ENCODE measurements at regions not wholly inside any gene's neighbourhood (a gene's known extent, or its start where the extent isn't known, plus 50 kb on each side); places are given as distances from the start of the nearest gene placed in this dataset.

DNA sequence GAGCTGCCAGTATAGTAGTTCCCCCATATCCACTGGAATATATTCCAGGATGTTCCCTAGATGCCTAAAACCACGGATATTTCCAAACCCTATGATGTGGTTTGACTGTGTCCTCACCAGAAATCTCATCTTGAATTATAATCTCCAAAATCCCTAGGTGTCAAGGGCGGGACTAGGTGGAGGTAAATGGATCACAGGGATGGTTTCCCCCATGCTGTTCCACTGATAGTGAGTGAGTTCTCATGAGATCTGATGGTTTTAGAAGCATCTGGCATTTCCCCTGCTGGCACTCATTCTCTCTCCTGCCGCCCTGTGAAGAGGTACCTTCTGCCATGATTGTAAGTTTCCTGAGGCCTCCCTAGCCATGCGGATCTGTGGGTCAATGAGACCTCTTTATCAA, 168.6 kb downstream of the MAF start:
- TF ChIP-seq POLR2A (IDR thresholded peaks at IDR 0.05; ENCODE audit: control extremely low read depth in 1 of 2, low read depth in 2 of 2, low read length in 2 of 2) (no peak), RAD21 (IDR thresholded peaks at IDR 0.05 in 1 of 2, conservative IDR thresholded peaks at IDR 0.05 in 1 of 2; ENCODE audit: low read depth in 2 of 2, low read length in 2 of 2) (no peak), RFX5 (IDR thresholded peaks at IDR 0.05; ENCODE audit: borderline replicate concordance, low read depth, low read length) (no peak), SP1 (IDR thresholded peaks at IDR 0.05; ENCODE audit: low read depth, low read length) (no peak), POLR2AphosphoS5 (IDR thresholded peaks at IDR 0.05; ENCODE audit: low read depth, low read length) (no peak), YY1 (IDR thresholded peaks at IDR 0.05; ENCODE audit: low read depth, low read length) (no peak), MAFK (IDR thresholded peaks at IDR 0.05; ENCODE audit: low read depth, low read length) (no peak), SIN3A (conservative IDR thresholded peaks at IDR 0.05 in 1 of 2, IDR thresholded peaks at IDR 0.05 in 1 of 2; ENCODE audit: low read depth in 1 of 2, low read length in 2 of 2) (no peak), BRCA1 (IDR thresholded peaks at IDR 0.05; ENCODE audit: low read depth, low read length) (no peak), CEBPB (IDR thresholded peaks at IDR 0.05; ENCODE audit: low read depth, low read length) (no peak), TAF1 (IDR thresholded peaks at IDR 0.05; ENCODE audit: low read depth, low read length) (no peak), EP300 (IDR thresholded peaks at IDR 0.05; ENCODE audit: borderline replicate concordance in 1 of 2, low read depth in 2 of 2, low read length in 2 of 2) (no peak)
- TF ChIP-seq, protein P1, sequence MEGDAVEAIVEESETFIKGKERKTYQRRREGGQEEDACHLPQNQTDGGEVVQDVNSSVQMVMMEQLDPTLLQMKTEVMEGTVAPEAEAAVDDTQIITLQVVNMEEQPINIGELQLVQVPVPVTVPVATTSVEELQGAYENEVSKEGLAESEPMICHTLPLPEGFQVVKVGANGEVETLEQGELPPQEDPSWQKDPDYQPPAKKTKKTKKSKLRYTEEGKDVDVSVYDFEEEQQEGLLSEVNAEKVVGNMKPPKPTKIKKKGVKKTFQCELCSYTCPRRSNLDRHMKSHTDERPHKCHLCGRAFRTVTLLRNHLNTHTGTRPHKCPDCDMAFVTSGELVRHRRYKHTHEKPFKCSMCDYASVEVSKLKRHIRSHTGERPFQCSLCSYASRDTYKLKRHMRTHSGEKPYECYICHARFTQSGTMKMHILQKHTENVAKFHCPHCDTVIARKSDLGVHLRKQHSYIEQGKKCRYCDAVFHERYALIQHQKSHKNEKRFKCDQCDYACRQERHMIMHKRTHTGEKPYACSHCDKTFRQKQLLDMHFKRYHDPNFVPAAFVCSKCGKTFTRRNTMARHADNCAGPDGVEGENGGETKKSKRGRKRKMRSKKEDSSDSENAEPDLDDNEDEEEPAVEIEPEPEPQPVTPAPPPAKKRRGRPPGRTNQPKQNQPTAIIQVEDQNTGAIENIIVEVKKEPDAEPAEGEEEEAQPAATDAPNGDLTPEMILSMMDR (IDR thresholded peaks at IDR 0.05; ENCODE audit: control extremely low read depth in 1 of 3, insufficient read depth in 1 of 3, low read depth in 1 of 3, low read length in 3 of 3), result no peak

Measured in H1 (cell line).